ENCODE measurements at regions not wholly inside any gene's neighbourhood (a gene's known extent, or its start where the extent isn't known, plus 50 kb on each side); places are given as distances from the start of the nearest gene placed in this dataset.

GRCh38 chr3:103385961-103386656 lies 951.3 kb downstream of the ZPLD1 start:
- Histone ChIP-seq H3K9ac (ENCODE audit: low read length) (no peak overlapping the region), H3K4me3 (ENCODE audit: low read length) (no peak overlapping the region), H3K27me3 (ENCODE audit: control insufficient read depth, insufficient read depth, low read length) (no peaks in the 10 kb centered on the region), H3K4me1 (ENCODE audit: control insufficient read depth, insufficient read depth, low read length) (no peaks in the 10 kb centered on the region), H3K27ac (ENCODE audit: low read depth, low read length) (no peak overlapping the region), H3K36me3 (ENCODE audit: control insufficient read depth, insufficient read depth, low read length) (no peaks in the 10 kb centered on the region)

- H3K27me3 ChIP-seq (ENCODE audit: control insufficient read depth, insufficient read depth, low read length): no peaks in the 10 kb centered on the region
- no peaks in the 10 kb centered on the region for H3K36me3 ChIP-seq (ENCODE audit: control insufficient read depth, insufficient read depth, low read length)
- H3K4me1 ChIP-seq (ENCODE audit: control insufficient read depth, insufficient read depth, low read length): no peaks in the 10 kb centered on the region
- no peak overlapping the region for H3K27ac ChIP-seq (ENCODE audit: low read depth, low read length)
- H3K4me3 ChIP-seq (ENCODE audit: low read length): no peak overlapping the region
- no peak overlapping the region for H3K9ac ChIP-seq (ENCODE audit: low read length)
Observed at GRCh38 chr3:103388214-103388613, 953.4 kb downstream of the ZPLD1 start.

- no peak overlapping the region for H3K4me3 ChIP-seq (ENCODE audit: low read length)
- no peaks in the 10 kb centered on the region for H3K4me1 ChIP-seq (ENCODE audit: control insufficient read depth, insufficient read depth, low read length)
- H3K27ac ChIP-seq (ENCODE audit: low read depth, low read length): no peak overlapping the region
- H3K9ac ChIP-seq (ENCODE audit: low read length): no peak overlapping the region
- no peaks in the 10 kb centered on the region for H3K36me3 ChIP-seq (ENCODE audit: control insufficient read depth, insufficient read depth, low read length)
- H3K27me3 ChIP-seq (ENCODE audit: control insufficient read depth, insufficient read depth, low read length): no peaks in the 10 kb centered on the region
Observed at GRCh38 chr3:103389356-103389755, 954.5 kb downstream of the ZPLD1 start.

- Histone ChIP-seq H3K36me3 (ENCODE audit: control insufficient read depth, insufficient read depth, low read length) (no peaks in the 10 kb centered on the region), H3K27me3 (ENCODE audit: control insufficient read depth, insufficient read depth, low read length) (no peaks in the 10 kb centered on the region), H3K4me3 (ENCODE audit: low read length) (no peak overlapping the region), H3K4me1 (ENCODE audit: control insufficient read depth, insufficient read depth, low read length) (no peaks in the 10 kb centered on the region), H3K9ac (ENCODE audit: low read length) (no peak overlapping the region), H3K27ac (ENCODE audit: low read depth, low read length) (no peak overlapping the region)
Observed at GRCh38 chr3:103393395-103394186, 958.8 kb downstream of the ZPLD1 start.

- Histone ChIP-seq H3K9ac (ENCODE audit: low read length) (no peak overlapping the region), H3K27ac (ENCODE audit: low read depth, low read length) (no peak overlapping the region), H3K4me1 (ENCODE audit: control insufficient read depth, insufficient read depth, low read length) (no peaks in the 10 kb centered on the region), H3K27me3 (ENCODE audit: control insufficient read depth, insufficient read depth, low read length) (no peaks in the 10 kb centered on the region), H3K4me3 (ENCODE audit: low read length) (no peak overlapping the region), H3K36me3 (ENCODE audit: control insufficient read depth, insufficient read depth, low read length) (no peaks in the 10 kb centered on the region)
Observed at GRCh38 chr3:103403191-103403590, 968.4 kb downstream of the ZPLD1 start.

GRCh38 chr3:103406320-103406850 lies 971.6 kb downstream of the ZPLD1 start:
- Histone ChIP-seq H3K4me3 (ENCODE audit: low read length) (no peak overlapping the region), H3K27me3 (ENCODE audit: control insufficient read depth, insufficient read depth, low read length) (no peaks in the 10 kb centered on the region), H3K27ac (ENCODE audit: low read depth, low read length) (no peak overlapping the region), H3K36me3 (ENCODE audit: control insufficient read depth, insufficient read depth, low read length) (no peaks in the 10 kb centered on the region), H3K4me1 (ENCODE audit: control insufficient read depth, insufficient read depth, low read length) (no peaks in the 10 kb centered on the region), H3K9ac (ENCODE audit: low read length) (no peak overlapping the region)

GRCh38 chr3:103410231-103410630 lies 975.4 kb downstream of the ZPLD1 start:
- H3K27me3 ChIP-seq (ENCODE audit: control insufficient read depth, insufficient read depth, low read length): no peaks in the 10 kb centered on the region
- H3K4me3 ChIP-seq (ENCODE audit: low read length): no peak overlapping the region
- no peak overlapping the region for H3K9ac ChIP-seq (ENCODE audit: low read length)
- no peak overlapping the region for H3K27ac ChIP-seq (ENCODE audit: low read depth, low read length)
- no peaks in the 10 kb centered on the region for H3K36me3 ChIP-seq (ENCODE audit: control insufficient read depth, insufficient read depth, low read length)
- H3K4me1 ChIP-seq (ENCODE audit: control insufficient read depth, insufficient read depth, low read length): no peaks in the 10 kb centered on the region

GRCh38 chr3:103421460-103421859 lies 986.6 kb downstream of the ZPLD1 start:
- Histone ChIP-seq H3K4me3 (ENCODE audit: low read length) (no peak overlapping the region), H3K27ac (ENCODE audit: low read depth, low read length) (no peak overlapping the region), H3K27me3 (ENCODE audit: control insufficient read depth, insufficient read depth, low read length) (no peaks in the 10 kb centered on the region), H3K4me1 (ENCODE audit: control insufficient read depth, insufficient read depth, low read length) (no peaks in the 10 kb centered on the region), H3K36me3 (ENCODE audit: control insufficient read depth, insufficient read depth, low read length) (no peaks in the 10 kb centered on the region), H3K9ac (ENCODE audit: low read length) (no peak overlapping the region)

GRCh38 chr3:103437883-103438282 lies 1003.1 kb downstream of the ZPLD1 start:
- H3K27me3 ChIP-seq (ENCODE audit: control insufficient read depth, insufficient read depth, low read length): no peaks in the 10 kb centered on the region
- H3K4me1 ChIP-seq (ENCODE audit: control insufficient read depth, insufficient read depth, low read length): no peaks in the 10 kb centered on the region
- H3K36me3 ChIP-seq (ENCODE audit: control insufficient read depth, insufficient read depth, low read length): no peaks in the 10 kb centered on the region
- no peak overlapping the region for H3K4me3 ChIP-seq (ENCODE audit: low read length)
- no peak overlapping the region for H3K27ac ChIP-seq (ENCODE audit: low read depth, low read length)
- no peak overlapping the region for H3K9ac ChIP-seq (ENCODE audit: low read length)

- Histone ChIP-seq H3K36me3 (ENCODE audit: control insufficient read depth, insufficient read depth, low read length) (no peaks in the 10 kb centered on the region), H3K9ac (ENCODE audit: low read length) (no peak overlapping the region), H3K27ac (ENCODE audit: low read depth, low read length) (no peak overlapping the region), H3K27me3 (ENCODE audit: control insufficient read depth, insufficient read depth, low read length) (no peaks in the 10 kb centered on the region), H3K4me1 (ENCODE audit: control insufficient read depth, insufficient read depth, low read length) (no peaks in the 10 kb centered on the region), H3K4me3 (ENCODE audit: low read length) (no peak overlapping the region)
Observed at GRCh38 chr3:103440539-103441203, 1005.9 kb downstream of the ZPLD1 start.

- Histone ChIP-seq H3K4me3 (ENCODE audit: low read length) (no peak overlapping the region), H3K36me3 (ENCODE audit: control insufficient read depth, insufficient read depth, low read length) (no peaks in the 10 kb centered on the region), H3K27ac (ENCODE audit: low read depth, low read length) (no peak overlapping the region), H3K9ac (ENCODE audit: low read length) (no peak overlapping the region), H3K27me3 (ENCODE audit: control insufficient read depth, insufficient read depth, low read length) (no peaks in the 10 kb centered on the region), H3K4me1 (ENCODE audit: control insufficient read depth, insufficient read depth, low read length) (no peaks in the 10 kb centered on the region)
Observed at GRCh38 chr3:103446953-103447629, 1012.3 kb downstream of the ZPLD1 start.

- Histone ChIP-seq H3K4me1 (ENCODE audit: control insufficient read depth, insufficient read depth, low read length) (no peaks in the 10 kb centered on the region), H3K9ac (ENCODE audit: low read length) (no peak overlapping the region), H3K4me3 (ENCODE audit: low read length) (no peak overlapping the region), H3K27me3 (ENCODE audit: control insufficient read depth, insufficient read depth, low read length) (no peaks in the 10 kb centered on the region), H3K27ac (ENCODE audit: low read depth, low read length) (no peak overlapping the region), H3K36me3 (ENCODE audit: control insufficient read depth, insufficient read depth, low read length) (no peaks in the 10 kb centered on the region)
Observed at GRCh38 chr3:103453152-103453551, 1018.3 kb downstream of the ZPLD1 start.

Data from rectal smooth muscle tissue (tissue), 1 donor.